ENCODE measurements at regions not wholly inside any gene's neighbourhood (a gene's known extent, or its start where the extent isn't known, plus 50 kb on each side); places are given as distances from the start of the nearest gene placed in this dataset.

DNA sequence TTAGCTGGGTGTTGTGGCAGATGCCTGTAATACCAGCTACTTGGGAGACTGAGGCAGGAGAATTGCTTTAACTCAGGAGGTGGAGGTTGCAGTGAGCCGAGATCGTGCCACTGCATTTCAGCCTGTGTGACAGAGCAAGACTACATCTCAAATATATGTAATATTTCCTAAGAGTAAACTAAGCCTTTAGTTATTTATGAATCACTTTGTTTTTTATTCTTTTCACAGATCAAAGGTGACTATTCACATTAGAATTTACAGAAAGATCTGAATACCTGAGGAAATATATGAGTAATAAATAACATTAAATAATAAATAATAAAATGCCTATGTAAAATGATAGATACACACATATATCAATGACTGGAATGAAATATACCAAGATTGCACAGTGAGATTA, 630.8 kb upstream of the IMPG1 start:
- Histone ChIP-seq H3K36me3 (ENCODE audit: insufficient read depth, low read length) (no peaks in the 10 kb centered on the region), H3K27ac (ENCODE audit: low read depth in 1 of 2, low read length in 2 of 2) (no peak overlapping the region), H3K27me3 (ENCODE audit: control insufficient read depth in 1 of 2, insufficient read depth in 2 of 2, low read length in 2 of 2) (no peaks in the 10 kb centered on the region), H3K9me3 (ENCODE audit: control insufficient read depth in 1 of 2, insufficient read depth in 1 of 2, low read length in 2 of 2) (no peaks in the 10 kb centered on the region), H3K4me3 (ENCODE audit: low read length) (no peak overlapping the region), H3K4me1 (ENCODE audit: insufficient read depth, low read length) (no peaks in the 10 kb centered on the region)
- CTCF ChIA-PET, result no interaction called here
- TF ChIP-seq, protein P1, sequence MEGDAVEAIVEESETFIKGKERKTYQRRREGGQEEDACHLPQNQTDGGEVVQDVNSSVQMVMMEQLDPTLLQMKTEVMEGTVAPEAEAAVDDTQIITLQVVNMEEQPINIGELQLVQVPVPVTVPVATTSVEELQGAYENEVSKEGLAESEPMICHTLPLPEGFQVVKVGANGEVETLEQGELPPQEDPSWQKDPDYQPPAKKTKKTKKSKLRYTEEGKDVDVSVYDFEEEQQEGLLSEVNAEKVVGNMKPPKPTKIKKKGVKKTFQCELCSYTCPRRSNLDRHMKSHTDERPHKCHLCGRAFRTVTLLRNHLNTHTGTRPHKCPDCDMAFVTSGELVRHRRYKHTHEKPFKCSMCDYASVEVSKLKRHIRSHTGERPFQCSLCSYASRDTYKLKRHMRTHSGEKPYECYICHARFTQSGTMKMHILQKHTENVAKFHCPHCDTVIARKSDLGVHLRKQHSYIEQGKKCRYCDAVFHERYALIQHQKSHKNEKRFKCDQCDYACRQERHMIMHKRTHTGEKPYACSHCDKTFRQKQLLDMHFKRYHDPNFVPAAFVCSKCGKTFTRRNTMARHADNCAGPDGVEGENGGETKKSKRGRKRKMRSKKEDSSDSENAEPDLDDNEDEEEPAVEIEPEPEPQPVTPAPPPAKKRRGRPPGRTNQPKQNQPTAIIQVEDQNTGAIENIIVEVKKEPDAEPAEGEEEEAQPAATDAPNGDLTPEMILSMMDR (IDR thresholded peaks at IDR 0.05), result no peak
- Mint-ChIP-seq H3K4me1 (ENCODE audit: low read depth) (no peaks in the 10 kb centered on the region), H3K36me3 (ENCODE audit: low read depth) (no peaks in the 10 kb centered on the region), H3K27me3 (no peaks in the 10 kb centered on the region), H3K9me3 (peaks cover 4% of the 10 kb centered on the region), H3K4me3 (no peak overlapping the region), H3K27ac (no peak overlapping the region)
- POLR2A ChIA-PET, result no interaction called here
- ATAC-seq (ENCODE audit: poor library complexity), result no peak
- intact Hi-C loops (cut with DNase I, micrococcal nuclease), result no loop called here
- DNase-seq, result no peak

DNA sequence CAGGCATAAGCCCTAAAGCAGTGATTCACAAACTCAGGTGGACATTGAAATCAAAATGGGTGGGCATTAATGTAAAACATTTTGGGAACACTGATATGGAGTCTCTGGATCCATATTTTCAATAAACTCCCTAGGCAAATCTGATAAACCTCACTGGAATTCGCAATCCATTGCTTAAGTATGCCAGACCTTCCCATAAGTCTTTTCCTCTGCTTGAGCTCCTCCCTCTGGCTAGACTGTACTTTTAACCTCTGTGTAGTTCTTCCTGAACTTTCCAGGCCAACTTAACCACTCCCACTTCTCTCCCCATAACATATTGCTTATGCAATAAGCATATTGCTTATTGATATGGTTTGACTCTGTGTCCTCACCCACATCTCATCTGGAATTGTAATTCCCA, 629.7 kb upstream of the IMPG1 start:
- TF ChIP-seq, protein P1 (IDR thresholded peaks at IDR 0.05), result no peak
- ChIA-PET CTCF (no interaction called here), POLR2A (no interaction called here)
- Histone ChIP-seq H3K27ac (ENCODE audit: low read depth in 1 of 2, low read length in 2 of 2) (no peak overlapping the region), H3K27me3 (ENCODE audit: control insufficient read depth in 1 of 2, insufficient read depth in 2 of 2, low read length in 2 of 2) (no peaks in the 10 kb centered on the region), H3K9me3 (ENCODE audit: control insufficient read depth in 1 of 2, insufficient read depth in 1 of 2, low read length in 2 of 2) (no peaks in the 10 kb centered on the region), H3K4me1 (ENCODE audit: insufficient read depth, low read length) (no peaks in the 10 kb centered on the region), H3K36me3 (ENCODE audit: insufficient read depth, low read length) (no peaks in the 10 kb centered on the region), H3K4me3 (ENCODE audit: low read length) (no peak overlapping the region)
- no peak overlapping the region for H3K27ac Mint-ChIP-seq
- intact Hi-C loops (cut with DNase I, micrococcal nuclease), result no loop called here
- H3K27me3 Mint-ChIP-seq, result no peaks in the 10 kb centered on the region
- no peaks in the 10 kb centered on the region for H3K4me1 Mint-ChIP-seq (ENCODE audit: low read depth)
- no peak for ATAC-seq (ENCODE audit: poor library complexity)
- no peaks in the 10 kb centered on the region for H3K36me3 Mint-ChIP-seq (ENCODE audit: low read depth)
- no peaks in the 10 kb centered on the region for H3K9me3 Mint-ChIP-seq
- DNase-seq, result no peak
- no peak overlapping the region for H3K4me3 Mint-ChIP-seq

DNA sequence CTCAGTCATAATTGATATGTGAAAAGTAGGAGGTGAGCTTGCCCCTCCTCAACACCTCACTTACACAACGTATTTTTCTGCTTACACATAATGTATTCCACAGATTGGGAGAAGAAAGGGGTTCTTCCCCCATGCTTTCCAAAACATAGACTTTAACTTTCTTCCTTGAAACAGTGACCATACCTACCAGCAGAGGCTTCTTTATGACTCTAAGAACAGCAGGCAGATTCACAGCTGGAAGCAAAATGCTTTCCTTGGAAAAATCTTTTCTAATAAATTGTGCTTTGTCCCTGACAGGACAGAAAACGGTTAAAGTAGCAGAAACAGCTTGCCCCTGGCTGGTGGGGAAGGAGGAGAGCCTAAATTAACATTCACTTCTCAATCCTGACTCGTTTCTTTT, 629.1 kb upstream of the IMPG1 start:
- H3K27me3 ChIP-seq (ENCODE audit: control insufficient read depth in 1 of 2, insufficient read depth in 2 of 2, low read length in 2 of 2), result no peaks in the 10 kb centered on the region
- H3K4me1 ChIP-seq (ENCODE audit: insufficient read depth, low read length), result no peaks in the 10 kb centered on the region
- POLR2A ChIA-PET, result no interaction called here
- H3K36me3 ChIP-seq (ENCODE audit: insufficient read depth, low read length), result no peaks in the 10 kb centered on the region
- no peak overlapping the region for H3K27ac ChIP-seq (ENCODE audit: low read depth in 1 of 2, low read length in 2 of 2)
- no peaks in the 10 kb centered on the region for H3K36me3 Mint-ChIP-seq (ENCODE audit: low read depth)
- intact Hi-C loops (cut with DNase I, micrococcal nuclease), result no loop called here
- H3K4me3 ChIP-seq (ENCODE audit: low read length), result no peak overlapping the region
- CTCF ChIA-PET, result no interaction called here
- no peak overlapping the region for H3K4me3 Mint-ChIP-seq
- H3K9me3 ChIP-seq (ENCODE audit: control insufficient read depth in 1 of 2, insufficient read depth in 1 of 2, low read length in 2 of 2), result no peaks in the 10 kb centered on the region
- no peak for DNase-seq
- no peak for ATAC-seq (ENCODE audit: poor library complexity)
- H3K9me3 Mint-ChIP-seq, result peaks cover under 1% of the 10 kb centered on the region
- TF ChIP-seq, protein P1 (IDR thresholded peaks at IDR 0.05), result no peak
- H3K27ac Mint-ChIP-seq, result no peak overlapping the region
- H3K27me3 Mint-ChIP-seq, result no peaks in the 10 kb centered on the region
- no peaks in the 10 kb centered on the region for H3K4me1 Mint-ChIP-seq (ENCODE audit: low read depth)

Measured in CD4-positive, alpha-beta T cell (primary cell).